Trophoblast cell (in vitro differentiated cells and primary cell): ENCODE measurements at regions not wholly inside any gene's neighbourhood (a gene's known extent, or its start where the extent isn't known, plus 50 kb on each side); places are given as distances from the start of the nearest gene placed in this dataset.

Experiments
- DNase-seq, 2 donors: peaks; one replicate each; pipeline ENCODE4 v3.0.0-alpha.2; 2016
- H2AFZ ChIP-seq: 2 replicates; pipeline ENCODE4 v1.6.1; 2013; ENCODE audit warnings: low read length, moderate library complexity, mild to moderate bottlenecking; ENCODE audit not compliant: insufficient read depth, poor library complexity
- H2AK5ac ChIP-seq: 2 replicates; pipeline ENCODE4 v1.6.1; 2013; ENCODE audit warnings: mild to moderate bottlenecking, low read length
- H2BK120ac ChIP-seq: 2 replicates; pipeline ENCODE4 v1.6.1; 2013; ENCODE audit warnings: low read length, mild to moderate bottlenecking, moderate library complexity; ENCODE audit not compliant: insufficient read depth, poor library complexity
- H2BK12ac ChIP-seq: 2 replicates; pipeline ENCODE4 v1.6.1; 2013; ENCODE audit warnings: mild to moderate bottlenecking, low read length, moderate library complexity
- H2BK5ac ChIP-seq: 2 replicates; pipeline ENCODE4 v1.6.1; 2013; ENCODE audit warnings: low read length, low read depth, moderate library complexity, mild to moderate bottlenecking; ENCODE audit not compliant: poor library complexity
- H3K14ac ChIP-seq: 2 replicates; pipeline ENCODE4 v1.6.1; 2013; ENCODE audit warnings: mild to moderate bottlenecking, low read length
- H3K18ac ChIP-seq: 2 replicates; pipeline ENCODE4 v1.6.1; 2013; ENCODE audit warnings: mild to moderate bottlenecking, low read length
- H3K23ac ChIP-seq: 2 replicates; pipeline ENCODE4 v1.6.1; 2013; ENCODE audit warnings: low read length
- H3K27ac ChIP-seq: 2 replicates; pipeline ENCODE4 v1.5.1; 2013; ENCODE audit warnings: low read depth, mild to moderate bottlenecking, inconsistent platforms, low read length, moderate library complexity
- H3K27me3 ChIP-seq: 2 replicates; pipeline ENCODE4 v1.6.1; 2013; ENCODE audit warnings: inconsistent platforms, mild to moderate bottlenecking, low read length, moderate library complexity; ENCODE audit not compliant: insufficient read depth
- H3K36me3 ChIP-seq, 2 experiments: 1 replicate in 1 of 2; 2 replicates in 1 of 2; pipeline ENCODE4 v1.6.1; 2013; ENCODE audit warnings: low read length in 2 of 2, mild to moderate bottlenecking in 2 of 2, moderate library complexity in 1 of 2; ENCODE audit not compliant: insufficient read depth in 2 of 2, control insufficient read depth in 1 of 2
- H3K4ac ChIP-seq: 2 replicates; pipeline ENCODE4 v1.6.1; 2013; ENCODE audit warnings: low read depth, mild to moderate bottlenecking, low read length, moderate library complexity
- H3K4me1 ChIP-seq, 2 experiments: 1 replicate in 1 of 2; 2 replicates in 1 of 2; pipeline ENCODE4 v1.6.1; 2013; ENCODE audit warnings: low read length in 2 of 2, mild to moderate bottlenecking in 2 of 2, moderate library complexity in 1 of 2; ENCODE audit not compliant: insufficient read depth in 2 of 2, control insufficient read depth in 1 of 2
- H3K4me2 ChIP-seq: 2 replicates; pipeline ENCODE4 v1.6.1; 2013; ENCODE audit warnings: inconsistent platforms, mild to moderate bottlenecking, low read length, moderate library complexity
- H3K4me3 ChIP-seq: 2 replicates; pipeline ENCODE4 v1.5.1; 2013; ENCODE audit warnings: mild to moderate bottlenecking, low read depth, low read length, inconsistent platforms
- H3K79me1 ChIP-seq: one replicate; pipeline ENCODE4 v1.6.1; 2013; ENCODE audit warnings: low read length
- H3K79me2 ChIP-seq: 2 replicates; pipeline ENCODE4 v1.6.1; 2013; ENCODE audit warnings: low read length, mild to moderate bottlenecking; ENCODE audit not compliant: control insufficient read depth, insufficient read depth, poor library complexity
- H3K9ac ChIP-seq: 2 replicates; pipeline ENCODE4 v1.6.1; 2013; ENCODE audit warnings: mild to moderate bottlenecking, low read length
- H3K9me3 ChIP-seq: 2 replicates; pipeline ENCODE4 v1.6.1; 2013; ENCODE audit warnings: low read depth, mild to moderate bottlenecking, control low read depth, inconsistent platforms, low read length; ENCODE audit not compliant: insufficient read depth
- H4K12ac ChIP-seq: 2 replicates; pipeline ENCODE4 v1.6.1; 2013; ENCODE audit warnings: low read depth, mild to moderate bottlenecking, low read length, moderate library complexity
- H4K8ac ChIP-seq: 2 replicates; pipeline ENCODE4 v1.6.1; 2013; ENCODE audit warnings: low read depth, mild to moderate bottlenecking, low read length, moderate library complexity
- H4K91ac ChIP-seq: one replicate; pipeline ENCODE4 v1.6.1; 2013; ENCODE audit warnings: low read depth, mild to moderate bottlenecking, low read length, moderate library complexity
- WGBS: extraction: QIAGEN DNeasy Blood & Tissue Kit; methylation state at CpG from one replicate; pipeline ENCODE4 v1.1.7; 2013; ENCODE audit warnings: missing lambda C conversion rate; ENCODE audit not compliant: insufficient read length, insufficient coverage; ENCODE audit errors: extremely low coverage; 5-methylcytosine and 5-hydroxymethylcytosine counted together

GRCh38 chr5:9781890-9782289 lies 151.7 kb upstream of the TAS2R1 start:
- H3K4me1 ChIP-seq, result peaks cover 4 to 10% of the 10 kb centered on the region in 2 experiments
- no peaks in the 10 kb centered on the region for H3K27me3 ChIP-seq
- no peaks in the 10 kb centered on the region for H3K36me3 ChIP-seq
- no peak overlapping the region for H4K12ac ChIP-seq
- H3K4ac ChIP-seq, result no peak overlapping the region
- peak overlapping the region; percentile 75 for H3K27ac ChIP-seq
- H3K18ac ChIP-seq, result no peak overlapping the region
- H4K91ac ChIP-seq, result peak overlapping the region; percentile 69
- no peak overlapping the region for H3K23ac ChIP-seq
- H2AFZ ChIP-seq, result no peak overlapping the region
- peak overlapping the region; percentile 52 for H2BK5ac ChIP-seq
- WGBS, result no CpG with 5 or more reads among the region's 1 CpG
- peak overlapping the region; percentile 78 for H2BK120ac ChIP-seq
- H3K9me3 ChIP-seq, result no peaks in the 10 kb centered on the region
- no peak overlapping the region for H3K4me3 ChIP-seq
- no peak overlapping the region for H4K8ac ChIP-seq
- no peak overlapping the region for H3K4me2 ChIP-seq
- H2AK5ac ChIP-seq, result no peak overlapping the region
- H3K14ac ChIP-seq, result no peak overlapping the region
- H2BK12ac ChIP-seq, result peak overlapping the region; percentile 58
- H3K79me1 ChIP-seq, result peaks cover 10% of the 10 kb centered on the region
- no peak overlapping the region for H3K9ac ChIP-seq
- H3K79me2 ChIP-seq, result no peaks in the 10 kb centered on the region
- DNase-seq, result no peak

GRCh38 chr5:9781275-9781674 lies 151.1 kb upstream of the TAS2R1 start:
- no peaks in the 10 kb centered on the region for H3K79me2 ChIP-seq
- H3K18ac ChIP-seq, result no peak overlapping the region
- peak overlapping the region; percentile 7 for H2BK120ac ChIP-seq
- H2AK5ac ChIP-seq, result peak overlapping the region; percentile 0
- no peak overlapping the region for H3K4me3 ChIP-seq
- no peaks in the 10 kb centered on the region for H3K27me3 ChIP-seq
- H4K12ac ChIP-seq, result no peak overlapping the region
- H4K91ac ChIP-seq, result peak overlapping the region; percentile 52
- H3K9ac ChIP-seq, result no peak overlapping the region
- H3K4ac ChIP-seq, result no peak overlapping the region
- peaks cover 4 to 11% of the 10 kb centered on the region in 2 experiments for H3K4me1 ChIP-seq
- H3K36me3 ChIP-seq, result no peaks in the 10 kb centered on the region
- H3K27ac ChIP-seq, result no peak overlapping the region
- peak overlapping the region; percentile 58 for H3K14ac ChIP-seq
- no peak overlapping the region for H3K4me2 ChIP-seq
- DNase-seq, result no peak
- no peak overlapping the region for H4K8ac ChIP-seq
- H2BK12ac ChIP-seq, result peak overlapping the region; percentile 4
- peak overlapping the region; percentile 44 for H2BK5ac ChIP-seq
- whole genome bisulfite sequencing, result no CpG with 5 or more reads among the region's 2 CpGs
- peaks cover 10% of the 10 kb centered on the region for H3K79me1 ChIP-seq
- no peaks in the 10 kb centered on the region for H3K9me3 ChIP-seq
- H3K23ac ChIP-seq, result no peak overlapping the region
- H2AFZ ChIP-seq, result no peak overlapping the region

GRCh38 chr5:9780501-9780900 lies 150.3 kb upstream of the TAS2R1 start:
- H3K9ac ChIP-seq, result no peak overlapping the region
- no peak overlapping the region for H4K91ac ChIP-seq
- WGBS, result no CpG with 5 or more reads among the region's 11 CpGs
- H2AFZ ChIP-seq, result no peak overlapping the region
- no peak overlapping the region for H2BK12ac ChIP-seq
- no peak overlapping the region for H3K4me2 ChIP-seq
- no peak overlapping the region for H3K18ac ChIP-seq
- peaks cover 15% of the 10 kb centered on the region for H3K79me1 ChIP-seq
- H4K8ac ChIP-seq, result no peak overlapping the region
- H3K23ac ChIP-seq, result no peak overlapping the region
- DNase-seq, result no peak
- no peak overlapping the region for H3K14ac ChIP-seq
- no peak overlapping the region for H3K4ac ChIP-seq
- no peak overlapping the region for H2BK5ac ChIP-seq
- no peaks in the 10 kb centered on the region for H3K36me3 ChIP-seq
- peaks cover 2% of the 10 kb centered on the region for H3K79me2 ChIP-seq
- H3K27ac ChIP-seq, result no peak overlapping the region
- no peak overlapping the region for H4K12ac ChIP-seq
- H3K4me3 ChIP-seq, result no peak overlapping the region
- H3K4me1 ChIP-seq, result peaks cover 4 to 17% of the 10 kb centered on the region in 2 experiments
- H3K9me3 ChIP-seq, result no peaks in the 10 kb centered on the region
- H3K27me3 ChIP-seq, result no peaks in the 10 kb centered on the region
- H2AK5ac ChIP-seq, result no peak overlapping the region
- H2BK120ac ChIP-seq, result no peak overlapping the region

GRCh38 chr5:9776525-9776924 lies 146.4 kb upstream of the TAS2R1 start:
- Histone ChIP-seq H3K4ac (no peak overlapping the region), H3K4me3 (no peak overlapping the region), H2AK5ac (no peak overlapping the region), H3K9me3 (no peaks in the 10 kb centered on the region), H2BK12ac (no peak overlapping the region), H3K9ac (no peak overlapping the region), H3K27ac (no peak overlapping the region), H2BK5ac (no peak overlapping the region), H3K4me2 (no peak overlapping the region), H3K79me2 (peaks cover 4% of the 10 kb centered on the region), H3K23ac (no peak overlapping the region), H3K18ac (no peak overlapping the region), H3K27me3 (no peaks in the 10 kb centered on the region), H4K12ac (no peak overlapping the region), H3K79me1 (peaks cover 19% of the 10 kb centered on the region), H3K14ac (no peak overlapping the region), H4K91ac (no peak overlapping the region), H2AFZ (no peak overlapping the region), H3K36me3 (no peaks in the 10 kb centered on the region), H2BK120ac (no peak overlapping the region), H4K8ac (no peak overlapping the region), H3K4me1 (peaks cover 10 to 16% of the 10 kb centered on the region in 2 experiments)
- DNase-seq, result peak in 1 of 2 donors; percentile 28
- no CpG with 5 or more reads among the region's 3 CpGs for WGBS
